HG03469 (cell line): ENCODE measurements at regions not wholly inside any gene's neighbourhood (a gene's known extent, or its start where the extent isn't known, plus 50 kb on each side); places are given as distances from the start of the nearest gene placed in this dataset.

Experiments
- ATAC-seq: cut with Tn5 transposase; IDR thresholded peaks from one replicate; pipeline ENCODE4 v1.9.1; 2021; ENCODE audit warnings: mild to moderate bottlenecking, moderate library complexity, moderate number of reproducible peaks; ENCODE audit not compliant: unreplicated experiment

DNA sequence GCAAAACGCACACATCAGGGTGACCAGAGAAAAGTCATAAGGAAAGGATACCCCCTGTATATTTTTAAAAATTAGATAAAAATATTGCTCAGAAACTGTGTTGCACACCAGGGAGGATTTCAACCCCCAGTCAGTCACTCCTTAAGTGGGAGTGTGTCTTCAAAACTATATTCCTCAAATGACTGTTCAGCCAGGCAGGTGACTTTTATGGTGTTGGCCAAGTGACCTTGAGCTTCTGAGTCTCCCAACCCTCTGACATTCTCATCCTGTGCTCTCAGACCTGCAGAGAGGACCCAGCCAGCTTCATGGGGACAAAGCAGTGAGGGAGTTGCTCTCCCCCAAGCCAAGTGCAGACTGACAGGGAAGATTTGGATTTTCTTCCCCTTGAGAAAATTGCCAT, 311.9 kb upstream of the JARID2 start:
- no peak for ATAC-seq

DNA sequence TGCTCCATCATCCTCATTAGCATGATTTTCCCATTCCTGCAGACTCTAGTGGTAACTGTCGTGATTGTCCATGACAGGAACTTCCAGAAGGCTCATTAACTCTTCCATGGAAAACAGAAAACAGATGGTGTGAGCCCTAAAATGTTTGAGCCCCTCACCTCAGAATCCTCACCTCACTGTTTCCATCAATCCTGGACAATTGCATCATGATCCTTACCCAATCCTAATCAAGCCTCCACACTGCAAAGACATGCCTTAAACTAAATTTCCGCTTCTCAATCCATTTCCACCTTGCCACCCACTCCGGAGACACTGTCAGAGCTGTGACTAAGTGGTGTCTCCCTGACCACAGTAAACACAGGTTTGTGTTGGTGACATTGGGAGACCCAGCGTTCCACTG, 311.0 kb upstream of the JARID2 start:
- no peak for ATAC-seq

DNA sequence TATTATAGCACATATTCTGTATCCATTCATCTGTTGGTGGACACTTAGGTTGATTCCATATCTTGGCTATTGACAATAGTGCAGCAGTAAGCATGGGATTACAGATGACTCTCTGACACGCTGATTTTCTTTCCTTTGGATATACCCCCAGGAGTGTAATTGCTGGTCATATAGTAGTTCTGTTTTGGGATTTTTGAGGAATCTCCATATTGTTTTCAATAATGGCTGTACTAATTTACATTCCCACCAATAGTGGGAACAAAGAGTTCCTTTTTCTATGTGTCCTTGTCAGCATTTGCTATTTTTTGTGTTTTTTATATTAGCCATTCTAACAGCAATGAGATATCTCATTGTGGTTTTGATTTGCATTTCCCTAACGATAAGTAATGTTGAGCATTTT, 309.0 kb upstream of the JARID2 start:
- ATAC-seq: no peak

DNA sequence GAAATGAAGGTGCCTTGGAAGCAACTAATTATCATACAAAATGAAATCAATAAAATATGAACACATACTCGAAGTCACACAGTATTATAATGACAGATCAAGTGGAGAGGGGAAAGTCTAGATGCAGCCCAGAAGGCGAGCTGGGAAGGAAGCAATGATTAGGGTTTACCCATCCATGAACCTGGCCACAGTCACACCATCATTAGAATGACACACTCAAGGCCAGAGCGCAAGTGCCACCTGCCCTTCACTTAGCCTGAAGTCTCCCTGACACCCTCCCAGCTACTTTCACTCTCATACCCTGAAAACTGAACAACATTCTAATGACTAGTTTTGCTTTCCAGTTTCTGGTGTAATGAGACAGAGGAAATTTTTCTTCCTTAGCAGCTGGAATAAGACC, 302.8 kb upstream of the JARID2 start:
- no peak for ATAC-seq

DNA sequence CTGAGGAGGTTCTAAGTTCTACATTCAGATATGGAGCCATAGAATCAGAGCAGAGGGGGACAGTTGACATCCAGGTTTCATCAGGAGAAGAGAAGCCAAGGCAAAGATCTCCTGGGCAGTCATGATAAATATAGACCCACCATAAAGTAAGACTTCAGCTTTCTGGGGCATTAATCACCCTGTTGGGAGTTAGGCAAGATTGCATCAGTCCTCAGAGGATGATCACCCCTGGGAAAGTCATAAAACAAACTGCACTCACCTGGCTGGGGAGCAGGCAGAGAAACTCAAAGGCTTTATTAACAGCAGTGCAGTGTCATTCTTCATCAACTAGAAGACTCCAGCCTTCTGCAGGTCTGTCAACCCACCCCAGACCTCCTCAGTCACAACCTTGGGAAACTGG, 301.3 kb upstream of the JARID2 start:
- no peak for ATAC-seq

DNA sequence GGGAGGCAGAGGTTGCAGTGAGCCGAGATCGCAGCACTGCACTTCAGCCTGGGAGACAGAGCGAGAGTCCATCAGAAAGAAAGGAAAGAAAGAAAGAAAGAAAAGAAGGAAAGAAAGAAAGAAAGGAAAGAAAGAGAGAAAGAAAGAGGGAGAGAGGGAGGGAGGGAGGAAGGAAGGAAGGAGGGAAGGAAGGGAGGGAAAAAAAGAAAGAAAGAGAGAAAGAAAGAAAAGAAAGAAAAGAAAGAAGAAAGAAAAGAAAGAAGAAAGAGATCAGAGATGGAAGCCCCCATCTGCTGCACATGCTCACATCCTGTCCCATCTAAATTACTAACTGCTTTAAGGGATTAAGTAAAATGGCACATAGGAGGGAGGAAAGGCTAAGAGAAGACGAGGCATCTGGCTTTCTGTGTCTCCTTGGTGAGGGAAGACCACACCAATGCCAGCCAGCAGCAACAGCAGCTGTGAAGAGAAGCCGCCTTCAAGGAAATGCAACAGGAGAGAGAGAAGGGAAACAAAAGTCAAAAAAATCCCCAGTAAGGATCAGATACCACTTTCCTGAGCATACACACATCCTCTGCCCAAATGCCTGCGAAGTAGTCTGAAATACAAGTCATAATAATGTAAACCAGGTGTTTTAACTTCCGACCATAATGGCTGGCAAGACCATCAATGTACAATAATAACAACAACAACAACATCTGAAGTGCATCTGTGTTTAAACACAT, 300.2 kb upstream of the JARID2 start:
- no peak for ATAC-seq

DNA sequence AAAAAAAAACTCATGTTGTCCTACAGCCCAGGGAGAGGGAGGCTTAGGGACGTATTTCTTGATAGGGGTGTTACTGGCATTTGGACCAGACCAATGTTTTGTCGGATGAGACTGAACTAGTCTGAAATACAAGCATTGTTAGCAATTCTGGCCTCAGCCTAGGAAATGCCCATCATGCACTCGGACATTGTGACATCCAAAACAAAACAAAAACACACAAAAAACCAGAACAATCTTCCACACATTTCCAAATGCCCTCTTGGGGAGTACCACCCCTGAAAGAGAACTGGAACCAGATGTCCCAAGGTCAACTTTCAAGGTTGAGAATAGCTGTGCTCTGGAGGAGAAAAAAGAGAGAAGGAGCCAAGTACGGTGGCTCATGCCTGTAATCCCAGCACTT, 299.1 kb upstream of the JARID2 start:
- ATAC-seq: no peak

DNA sequence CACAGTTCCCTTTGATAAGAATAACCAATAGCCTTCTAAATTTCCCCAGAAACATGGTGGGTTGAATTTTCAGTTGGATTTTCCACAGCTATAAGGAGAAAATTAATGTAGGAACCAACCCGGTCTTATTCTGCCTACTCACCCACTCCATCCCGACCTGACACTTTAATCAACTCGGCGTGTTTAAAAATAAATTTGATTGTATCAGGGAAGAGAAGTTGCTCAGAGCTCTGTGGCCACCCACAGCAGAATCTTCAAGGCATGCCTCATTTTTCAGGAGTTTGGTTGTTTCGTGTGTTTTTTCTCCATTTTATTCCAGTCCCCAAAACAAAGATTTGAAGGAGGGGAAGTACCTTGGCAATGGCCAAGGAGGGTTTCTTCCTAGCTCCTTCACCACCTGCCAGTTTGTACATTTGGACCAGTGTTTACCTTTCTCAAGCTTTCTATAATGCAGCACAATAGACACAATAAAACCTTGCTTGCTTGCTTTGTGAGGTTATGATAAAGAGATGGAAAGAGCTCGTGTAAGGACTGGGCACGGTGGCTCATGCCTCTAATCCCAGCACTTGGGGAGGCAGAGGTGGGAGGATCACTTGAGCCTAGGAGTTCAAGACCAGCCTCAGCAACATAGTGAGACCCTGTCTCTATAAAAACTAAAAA, 297.2 kb upstream of the JARID2 start:
- ATAC-seq: no peak

DNA sequence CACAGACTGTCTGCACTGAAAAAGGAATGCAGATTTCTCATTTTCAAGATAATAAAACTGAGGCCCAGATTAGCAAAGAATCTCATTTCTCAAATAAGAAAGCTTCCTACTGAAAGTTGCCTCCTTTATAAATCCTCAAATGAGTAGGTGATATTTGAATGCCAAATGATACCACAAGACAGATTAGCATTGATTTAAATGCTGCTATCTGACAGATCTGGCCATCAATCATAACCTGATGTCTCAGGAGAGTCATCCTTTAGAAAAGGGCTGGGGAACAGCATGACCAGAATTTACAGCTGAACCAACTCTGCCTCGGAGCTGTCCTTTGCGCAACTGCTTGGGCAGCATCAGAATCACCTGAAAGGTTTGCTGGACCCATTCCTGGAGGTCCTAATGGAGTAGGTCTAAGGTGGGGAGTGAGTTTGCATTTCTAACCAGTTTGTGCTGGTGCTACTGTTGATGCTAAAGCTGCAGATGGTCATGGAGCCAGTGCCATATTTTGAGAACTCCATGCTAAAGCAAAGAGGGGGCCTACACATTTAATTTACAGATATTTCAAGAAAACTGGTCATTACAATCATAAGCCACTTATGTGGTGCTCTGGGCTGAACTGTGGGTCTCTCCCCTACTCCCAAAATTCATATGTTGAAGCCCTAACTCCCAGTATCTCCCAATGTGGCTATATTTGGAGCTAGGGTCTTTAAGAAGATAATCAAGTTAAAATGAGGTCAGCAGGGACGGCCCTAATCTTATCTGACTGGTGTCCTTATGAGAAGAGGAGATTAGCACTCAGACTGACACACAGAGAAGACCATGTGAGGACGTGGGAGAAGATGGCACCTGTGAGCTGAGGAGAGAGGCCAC, 295.5 kb upstream of the JARID2 start:
- no peak for ATAC-seq

DNA sequence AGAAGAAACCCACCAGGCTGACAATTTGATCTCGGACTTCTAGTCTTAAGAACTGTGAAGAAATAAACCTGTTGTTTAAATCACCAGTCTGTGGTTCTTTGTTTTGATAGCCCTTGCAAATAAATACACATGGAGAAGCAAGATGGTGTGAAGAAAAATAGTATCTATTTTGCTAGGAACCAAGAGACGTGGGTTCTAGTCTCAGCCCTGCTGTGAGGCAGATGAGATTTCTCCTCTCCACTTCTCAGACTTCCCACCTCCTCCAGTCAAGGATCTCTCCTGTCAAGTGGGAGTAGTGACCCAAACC, 294.9 kb upstream of the JARID2 start:
- no peak for ATAC-seq

DNA sequence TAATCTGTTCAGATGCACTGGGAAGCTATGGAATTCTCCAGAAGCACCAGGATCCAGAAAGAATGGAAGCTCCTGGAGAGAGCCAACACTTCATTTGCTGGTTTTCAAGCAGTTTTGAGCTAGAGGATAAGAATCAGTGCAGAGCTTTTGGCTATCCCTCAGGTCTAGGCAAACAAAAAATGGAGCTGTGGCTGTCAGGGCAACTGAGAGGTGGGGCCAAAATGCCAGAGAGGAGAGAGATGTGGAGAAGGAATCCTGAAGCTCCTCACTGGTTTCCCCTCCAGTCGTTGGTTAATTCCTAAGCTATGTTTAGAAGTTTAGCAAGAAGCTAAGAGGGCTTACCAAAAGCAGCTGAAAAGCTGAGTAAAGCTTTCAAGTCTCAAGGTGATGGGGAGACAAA, 294.2 kb upstream of the JARID2 start:
- ATAC-seq: no peak

DNA sequence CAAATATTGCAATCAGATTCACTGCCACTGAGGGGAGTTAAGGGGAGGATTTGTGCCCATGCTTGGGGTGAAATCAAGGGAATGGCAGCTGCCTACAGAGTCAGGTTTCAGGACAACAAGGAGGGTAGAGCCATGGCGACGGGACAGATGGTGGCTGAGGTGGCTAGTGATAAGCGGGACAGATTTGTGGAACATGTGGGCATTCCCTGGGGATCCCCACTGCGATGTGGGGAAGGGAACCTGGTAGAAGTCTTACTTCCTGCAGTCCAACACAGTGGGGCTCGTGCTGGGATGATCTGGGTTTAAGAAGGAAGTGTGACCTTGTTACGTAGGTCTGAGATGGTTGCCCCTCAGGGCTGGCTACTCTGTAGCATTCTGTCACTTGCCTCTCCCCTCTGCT, 292.0 kb upstream of the JARID2 start:
- no peak for ATAC-seq

DNA sequence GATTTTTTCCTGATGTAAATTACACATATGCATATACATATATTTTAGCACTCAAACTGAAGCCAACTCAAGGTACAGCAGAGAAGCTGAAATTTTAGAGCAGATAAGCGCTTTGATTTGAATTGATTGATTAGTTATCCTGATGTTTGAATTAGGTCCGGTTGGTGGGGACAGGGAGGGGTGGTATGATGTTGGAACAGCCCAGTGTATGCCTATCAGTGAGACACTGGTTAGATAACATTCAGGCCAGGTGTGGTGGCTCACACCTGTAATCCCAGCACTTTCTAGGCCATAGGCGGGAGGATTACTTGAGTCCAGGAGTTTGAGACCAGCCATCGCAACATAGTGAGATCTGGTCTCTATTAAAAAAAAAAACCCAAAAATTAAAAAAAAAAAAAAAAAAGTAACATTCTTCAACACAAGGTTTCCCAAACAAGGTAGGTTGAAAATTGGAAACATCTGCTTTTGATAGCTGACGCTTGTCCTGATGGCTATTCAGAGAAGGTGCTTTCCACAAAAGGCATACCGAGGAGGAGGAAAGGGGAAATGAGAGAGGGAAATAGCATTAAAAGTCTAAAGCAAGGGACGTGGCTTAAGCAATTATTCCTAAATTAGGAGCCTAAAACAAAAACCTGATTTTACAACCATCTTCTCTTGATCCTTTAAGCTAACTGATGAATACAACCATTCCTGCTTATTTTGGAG, 288.4 kb upstream of the JARID2 start:
- no peak for ATAC-seq

DNA sequence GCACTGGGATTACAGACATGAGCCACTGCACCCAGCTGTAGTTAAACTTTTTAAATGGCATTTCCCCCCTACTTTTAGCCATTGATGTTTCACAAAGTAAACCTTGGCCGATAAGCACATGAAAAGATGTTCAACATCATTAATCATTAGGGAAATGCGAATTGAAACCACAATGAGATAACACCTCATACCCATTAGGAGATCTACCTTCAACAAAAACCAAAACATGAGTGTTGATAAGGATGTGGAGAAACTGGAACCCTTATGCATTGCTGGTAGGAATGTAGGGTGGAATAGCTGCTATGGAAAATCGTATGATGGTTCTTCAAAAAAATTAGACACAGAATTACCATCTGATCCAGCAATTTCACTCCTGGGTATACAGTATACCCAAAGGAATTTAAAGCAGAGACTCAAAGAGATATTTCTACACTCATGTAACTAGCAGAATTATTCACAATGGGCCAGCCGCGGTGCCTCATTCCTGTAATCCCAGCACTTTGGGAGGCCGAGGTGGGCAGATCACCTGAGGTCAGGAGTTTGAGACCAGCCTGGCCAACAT, 286.5 kb upstream of the JARID2 start:
- ATAC-seq: no peak

DNA sequence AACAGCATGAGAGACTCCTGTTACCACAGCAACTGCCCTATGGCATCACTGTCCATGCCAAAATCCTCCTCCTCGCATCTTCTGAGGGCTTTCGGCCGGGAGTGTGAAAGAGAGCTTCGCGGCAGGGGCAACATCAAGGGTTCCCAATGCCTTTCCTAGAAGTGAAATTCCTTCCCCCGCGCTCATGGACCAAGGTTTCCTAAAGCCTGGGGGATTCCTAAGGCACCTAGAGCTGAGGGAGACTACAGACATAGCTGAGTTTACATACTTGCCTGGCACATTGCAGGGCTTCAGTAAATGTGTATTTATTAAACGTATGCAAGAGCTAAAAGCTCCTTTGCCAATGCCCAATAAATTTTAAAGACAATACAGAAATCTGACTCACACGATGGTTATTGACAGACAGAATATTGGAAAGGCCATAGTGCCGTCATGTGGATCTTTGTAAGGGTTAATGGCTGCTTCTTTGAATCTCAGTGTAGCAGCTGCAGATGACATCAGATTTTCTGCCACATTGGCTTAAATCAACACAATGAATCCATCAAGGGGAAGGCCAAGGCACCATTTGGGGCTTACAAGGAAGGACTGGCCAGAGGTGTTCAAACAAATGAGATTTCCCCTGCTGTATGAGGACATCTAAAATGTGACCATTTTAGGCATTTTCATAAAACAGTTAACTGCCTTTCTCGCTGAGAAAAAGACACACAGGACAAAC, 281.2 kb upstream of the JARID2 start:
- ATAC-seq: no peak

DNA sequence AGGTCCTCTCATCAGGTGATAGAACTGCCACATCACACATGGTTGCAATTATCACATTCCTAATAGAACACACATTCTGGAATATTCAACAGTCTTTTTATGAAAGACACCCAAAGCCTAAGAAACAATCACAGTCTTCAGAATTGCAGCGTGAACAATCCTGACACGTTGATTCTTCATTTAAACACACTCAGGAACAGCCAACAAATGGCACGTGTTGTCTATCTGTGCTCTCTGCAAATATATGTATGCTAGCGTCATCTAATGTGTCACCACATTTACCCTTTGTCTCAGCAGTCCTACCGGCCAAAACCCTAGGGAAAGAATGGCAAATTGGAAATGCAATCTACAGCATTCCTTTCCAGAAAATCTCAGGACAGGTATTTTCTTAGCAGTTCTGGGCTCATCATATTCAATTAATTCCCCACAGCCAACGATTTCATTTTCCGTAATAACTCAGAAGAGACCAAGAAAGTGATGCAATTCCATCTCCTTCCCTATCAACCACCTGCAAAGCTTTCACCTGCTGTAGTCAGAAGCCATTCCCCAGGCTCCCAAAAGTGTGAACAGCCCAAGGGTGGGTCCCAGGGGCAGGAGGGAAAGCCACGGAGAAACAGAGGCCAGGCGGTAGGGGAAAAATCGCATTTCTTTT, 280.3 kb upstream of the JARID2 start:
- no peak for ATAC-seq

DNA sequence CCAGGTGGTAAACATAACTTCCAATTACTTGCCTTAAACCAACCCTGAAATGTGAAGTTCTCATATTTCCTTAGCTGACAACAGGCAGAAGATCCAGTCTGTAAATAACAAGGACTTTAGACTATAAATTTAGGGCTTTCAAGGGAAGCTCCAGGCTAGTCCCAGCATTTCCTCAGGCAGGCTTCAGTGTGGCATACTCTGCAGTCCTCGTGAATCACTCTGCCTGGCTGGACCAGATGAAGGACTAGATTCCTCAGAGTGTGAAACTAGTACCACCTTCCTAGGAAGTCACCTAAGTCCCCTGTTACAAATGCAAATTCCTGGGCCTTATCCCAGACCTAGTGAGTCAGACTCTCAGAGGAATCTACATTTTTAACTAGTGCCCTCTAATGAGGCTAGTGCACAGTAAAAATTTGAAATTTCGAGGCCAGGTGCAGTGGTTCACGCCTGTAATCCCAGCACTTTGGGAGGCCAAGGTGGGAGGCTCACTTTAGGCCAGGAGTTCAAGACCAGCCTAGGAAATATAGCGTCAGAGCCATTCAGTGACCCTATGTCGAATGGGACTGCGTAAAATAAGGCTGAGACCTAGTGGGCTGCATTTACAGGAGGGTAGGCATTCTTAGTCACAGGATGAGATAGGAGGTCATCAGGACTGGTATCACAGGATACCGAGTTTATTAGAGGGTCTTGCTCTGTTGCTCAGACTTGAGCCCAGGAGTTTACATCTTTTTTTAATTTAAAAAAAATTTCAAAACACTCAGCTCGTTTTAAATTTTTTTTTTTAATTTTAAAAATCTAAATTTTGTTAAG, 279.6 kb upstream of the JARID2 start:
- no peak for ATAC-seq

DNA sequence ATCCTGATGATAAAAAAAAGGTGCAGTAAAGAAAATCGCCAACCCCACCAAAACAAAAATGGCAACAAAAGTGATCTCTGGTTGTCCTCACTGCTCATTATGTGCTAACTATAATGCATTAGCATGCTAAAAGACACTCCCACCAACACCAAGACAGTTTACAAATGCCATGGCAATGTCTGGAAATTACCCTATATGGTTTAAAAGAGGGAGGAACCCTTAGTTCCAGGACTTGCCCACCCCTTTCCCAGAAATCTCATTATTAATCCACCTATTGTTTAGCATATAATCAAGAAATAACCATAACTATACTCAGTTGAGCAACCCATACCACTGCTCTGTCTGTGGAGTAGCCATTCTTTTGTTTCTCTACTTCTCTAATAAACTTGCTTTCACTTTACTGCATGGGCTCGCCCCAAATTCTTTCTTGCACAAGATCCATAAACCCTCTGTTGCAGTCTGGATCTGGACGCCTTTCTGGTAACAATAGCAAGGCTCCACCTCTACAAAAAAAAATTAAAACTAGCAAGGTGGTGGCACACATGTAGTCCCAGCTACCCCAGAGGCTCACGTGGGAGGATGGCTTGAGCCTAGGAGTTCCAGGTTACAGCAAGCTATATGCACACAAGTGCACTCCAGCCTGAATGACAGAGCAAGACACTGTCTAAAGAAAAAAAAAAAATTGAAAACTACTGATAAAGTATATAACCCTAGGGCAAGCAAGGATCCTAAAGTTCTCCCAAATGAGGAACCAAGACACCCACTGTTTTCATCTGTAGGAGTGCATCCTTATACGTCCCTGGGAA, 278.8 kb upstream of the JARID2 start:
- ATAC-seq: no peak
